ENCODE measurements at regions not wholly inside any gene's neighbourhood (a gene's known extent, or its start where the extent isn't known, plus 50 kb on each side); places are given as distances from the start of the nearest gene placed in this dataset.
"Not testable (repeated sequence)": the region's sequence is repeated elsewhere in the genome, so short reads cannot be mapped to it uniquely, and the experiment has no call there.

- WGBS, 3 donors = 87 to 91% (median 88%) methylated on average over 7 of the region's 7 CpGs
- no peaks in the 10 kb centered on the region for H3K9me3 ChIP-seq
- intact Hi-C loops (cut with DNase I) = no loop called here
Measured at GRCh38 chr2:14999114-14999661, 366.7 kb downstream of the LRATD1 start.

GRCh38 chr2:15002519-15002918, 370.0 kb downstream of the LRATD1 start:
- H3K27ac ChIP-seq; H3K9me3 ChIP-seq; H3K27me3 ChIP-seq (ENCODE audit: insufficient read depth in 3 of 3, low read length in 2 of 3); H3K4me1 ChIP-seq; H3K36me3 ChIP-seq (ENCODE audit: insufficient read depth in 1 of 2, low read depth in 1 of 2); ATAC-seq; H3K4me3 ChIP-seq; DNase-seq; intact Hi-C loops (cut with DNase I): not testable (repeated sequence)
- WGBS, 3 donors = 96 to 97% (median 96%) methylated on average over 15 to 26 of the region's 26 CpGs

More at GRCh38 chr2:14999114-14999661, 366.7 kb downstream of the LRATD1 start:
- no peaks in the 10 kb centered on the region for H3K27me3 ChIP-seq (ENCODE audit: insufficient read depth in 3 of 3, low read length in 2 of 3)
- H3K27ac ChIP-seq = no peak overlapping the region
- DNase-seq (no peak), ATAC-seq (no peak)
- H3K4me1 ChIP-seq = no peaks in the 10 kb centered on the region
- H3K36me3 ChIP-seq (ENCODE audit: insufficient read depth in 1 of 2, low read depth in 1 of 2) = no peaks in the 10 kb centered on the region
- TF ChIP-seq CTCF (IDR thresholded peaks at IDR 0.05) = no peak
- no peak overlapping the region for H3K4me3 ChIP-seq

- ATAC-seq = no peak
- intact Hi-C loops (cut with DNase I) = no loop called here
- H3K27me3 ChIP-seq (ENCODE audit: insufficient read depth in 3 of 3, low read length in 2 of 3) = no peaks in the 10 kb centered on the region
- WGBS, 3 donors = 74 to 85% (median 80%) methylated on average over 2 of the region's 2 CpGs
- H3K4me3 ChIP-seq = no peak overlapping the region
- no peaks in the 10 kb centered on the region for H3K36me3 ChIP-seq (ENCODE audit: insufficient read depth in 1 of 2, low read depth in 1 of 2)
- no peak for TF ChIP-seq CTCF (IDR thresholded peaks at IDR 0.05)
- H3K4me1 ChIP-seq = no peaks in the 10 kb centered on the region
- H3K9me3 ChIP-seq = no peaks in the 10 kb centered on the region
- DNase-seq = no peak
- H3K27ac ChIP-seq = no peak overlapping the region
Measured at GRCh38 chr2:15006667-15007066, 374.1 kb downstream of the LRATD1 start.

GRCh38 chr2:15009681-15010080, 377.2 kb downstream of the LRATD1 start:
- intact Hi-C loops (cut with DNase I) = no loop called here
- DNase-seq (no peak), ATAC-seq (no peak)
- Histone ChIP-seq H3K9me3 (no peaks in the 10 kb centered on the region), H3K36me3 (ENCODE audit: insufficient read depth in 1 of 2, low read depth in 1 of 2) (no peaks in the 10 kb centered on the region), H3K4me1 (no peaks in the 10 kb centered on the region), H3K27ac (no peak overlapping the region), H3K27me3 (ENCODE audit: insufficient read depth in 3 of 3, low read length in 2 of 3) (no peaks in the 10 kb centered on the region), H3K4me3 (no peak overlapping the region)
- no peak for TF ChIP-seq CTCF (IDR thresholded peaks at IDR 0.05)
- 73 to 92% (median 83%) methylated on average over 4 of the region's 4 CpGs for WGBS, 3 donors

GRCh38 chr2:15010346-15010745, 377.8 kb downstream of the LRATD1 start:
- no peaks in the 10 kb centered on the region for H3K9me3 ChIP-seq
- intact Hi-C loops (cut with DNase I) = no loop called here
- no peaks in the 10 kb centered on the region for H3K36me3 ChIP-seq (ENCODE audit: insufficient read depth in 1 of 2, low read depth in 1 of 2)
- no peaks in the 10 kb centered on the region for H3K4me1 ChIP-seq
- no peak overlapping the region for H3K27ac ChIP-seq
- 92 to 94% (median 93%) methylated on average over 1 of the region's 1 CpG for WGBS, 3 donors
- H3K4me3 ChIP-seq = no peak overlapping the region
- TF ChIP-seq CTCF (IDR thresholded peaks at IDR 0.05) = no peak
- no peak for DNase-seq
- H3K27me3 ChIP-seq (ENCODE audit: insufficient read depth in 3 of 3, low read length in 2 of 3) = no peaks in the 10 kb centered on the region
- no peak for ATAC-seq

Data from psoas muscle (tissue), 7 donors.